ENCODE measurements at regions not wholly inside any gene's neighbourhood (a gene's known extent, or its start where the extent isn't known, plus 50 kb on each side); places are given as distances from the start of the nearest gene placed in this dataset.
"Not testable (repeated sequence)": the region's sequence is repeated elsewhere in the genome, so short reads cannot be mapped to it uniquely, and the experiment has no call there.

GRCh38 chr14:86442135-86442534, 912.2 kb downstream of the FLRT2 start:
- no peak for DNase-seq

DNA sequence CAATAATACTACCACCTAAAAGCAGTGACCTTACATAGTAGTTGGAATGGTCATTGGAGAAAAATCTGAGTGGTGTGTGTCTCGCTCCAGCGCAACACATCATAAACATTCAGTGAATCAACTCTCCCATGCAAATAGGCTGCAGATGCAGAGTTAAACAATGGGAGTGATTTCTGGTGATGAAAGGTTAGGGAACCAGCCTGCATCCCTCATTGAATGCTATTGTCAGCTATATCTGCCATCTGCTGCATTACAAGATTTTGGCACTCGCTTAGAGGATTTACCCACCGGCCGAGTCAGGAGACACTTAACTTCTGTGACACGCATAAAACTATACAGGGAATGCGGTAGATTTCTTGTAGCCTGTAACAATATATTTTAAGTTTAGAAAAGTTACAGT, 900.9 kb downstream of the FLRT2 start:
- no peak for DNase-seq

DNA sequence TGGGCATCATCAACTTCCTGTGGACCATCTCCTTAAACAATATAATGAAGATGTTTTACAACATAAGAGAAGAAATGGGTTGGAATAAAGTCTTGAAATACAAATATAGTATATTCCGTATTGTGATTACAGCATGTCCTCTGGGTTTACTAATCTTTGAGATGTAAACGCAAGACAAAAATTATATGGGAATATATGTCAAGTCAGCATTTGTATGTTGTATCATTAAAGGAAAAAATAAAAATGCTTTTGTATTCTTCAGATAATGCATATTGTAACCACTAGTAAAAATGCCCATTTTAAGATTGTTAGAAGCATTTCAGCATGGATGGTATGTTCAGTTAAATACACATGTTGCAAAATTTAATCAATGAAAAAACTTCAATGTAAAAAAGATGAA, 893.3 kb downstream of the FLRT2 start:
- no peak for DNase-seq

DNA sequence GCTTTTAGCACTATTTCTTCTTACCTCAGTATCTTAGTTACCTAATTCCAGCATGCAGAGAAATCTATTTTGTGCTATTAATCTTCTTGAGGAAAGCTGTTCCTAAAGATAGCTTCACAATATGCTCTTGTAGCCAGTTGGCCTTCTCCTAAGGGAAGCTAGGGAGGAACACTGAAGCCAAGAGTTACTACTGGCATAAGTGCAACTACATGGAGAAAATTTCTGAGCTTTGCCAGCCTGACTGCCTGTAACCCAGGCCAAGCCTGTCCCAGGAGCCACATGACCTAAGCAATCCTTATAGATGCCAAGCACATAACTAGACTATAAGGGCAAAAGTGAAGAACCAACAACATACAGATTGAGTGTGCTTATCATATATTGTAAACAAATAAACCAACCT, 890.2 kb downstream of the FLRT2 start:
- no peak for DNase-seq

- DNase-seq, result no peak
Observed at GRCh38 chr14:86414146-86414545, 884.2 kb downstream of the FLRT2 start.

DNA sequence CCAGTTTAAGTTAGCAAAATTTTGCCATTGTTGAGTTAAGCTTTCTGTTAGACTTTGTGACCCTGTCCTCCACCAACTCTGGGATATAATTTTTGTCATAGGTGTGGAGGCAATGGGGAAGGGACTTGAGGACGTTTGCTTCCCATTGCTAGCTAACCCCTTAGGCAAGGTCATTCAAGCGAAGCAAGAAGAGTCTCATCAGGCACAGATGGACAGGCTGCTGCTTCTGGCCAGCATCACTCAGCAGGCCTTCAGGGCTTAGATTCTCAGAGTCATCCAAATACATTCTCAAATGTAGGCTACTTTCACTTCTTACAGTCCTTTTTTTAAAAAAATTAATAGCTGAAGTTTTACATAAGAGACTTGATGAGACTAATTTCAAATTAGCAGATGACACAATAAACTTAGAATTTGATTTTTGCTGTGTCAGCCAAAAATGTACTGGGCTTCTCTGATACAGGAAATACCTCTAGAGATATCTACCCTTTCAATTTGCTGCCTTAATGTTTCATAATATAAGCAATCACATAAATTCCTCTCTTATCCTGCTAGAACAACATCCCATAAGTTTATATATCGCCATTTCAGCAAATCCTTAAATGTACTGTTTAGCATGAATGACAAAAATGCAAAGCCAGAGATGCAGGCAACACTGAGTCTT, 875.2 kb downstream of the FLRT2 start:
- DNase-seq, result no peak

GRCh38 chr14:86404425-86404824, 874.5 kb downstream of the FLRT2 start:
- DNase-seq, result no peak

- no peak for DNase-seq
Observed at GRCh38 chr14:86402545-86402944, 872.6 kb downstream of the FLRT2 start.

DNA sequence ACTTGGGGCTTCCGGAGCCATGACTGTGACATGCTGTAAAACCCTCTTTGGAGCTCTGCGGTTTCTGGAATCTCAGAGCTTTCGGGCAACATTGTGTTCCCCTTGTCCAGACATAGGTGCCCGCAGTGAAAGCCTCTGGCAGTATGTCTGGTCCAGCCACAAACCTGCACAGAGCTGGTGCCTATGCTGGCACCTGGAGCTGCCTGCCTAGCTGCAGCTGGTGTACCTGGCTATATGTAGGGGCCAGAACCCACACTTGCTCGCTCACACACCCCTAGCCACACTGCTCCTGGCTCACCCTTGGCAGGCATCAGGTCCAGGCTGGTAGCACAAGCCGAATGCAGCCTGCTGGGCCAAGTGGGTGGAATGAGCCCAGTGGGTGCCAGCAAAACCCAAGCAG, 861.1 kb downstream of the FLRT2 start:
- DNase-seq, result no peak

- DNase-seq, result no peak
Observed at GRCh38 chr14:86388216-86388615, 858.3 kb downstream of the FLRT2 start.

DNA sequence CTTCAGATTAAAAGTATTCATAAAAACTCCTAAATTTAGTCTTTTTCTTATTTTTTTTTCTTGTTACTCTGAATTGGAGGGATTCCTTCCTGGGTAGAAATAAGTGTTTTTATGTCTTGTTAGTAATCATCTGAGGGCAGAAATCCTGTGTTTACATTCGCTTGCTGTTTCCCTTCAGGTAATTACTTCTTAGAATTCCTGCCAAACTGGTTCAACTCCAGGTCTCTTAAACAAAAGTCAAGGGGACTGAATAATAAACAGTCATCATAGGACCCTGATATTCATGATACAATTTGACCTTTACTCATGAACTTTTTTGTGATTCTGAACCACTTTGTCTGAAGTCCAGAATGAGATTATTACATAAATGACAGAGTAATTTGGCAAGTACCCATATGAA, 843.9 kb downstream of the FLRT2 start:
- peak; percentile 18 for DNase-seq

- no peak for DNase-seq
Observed at GRCh38 chr14:86372402-86372801, 842.5 kb downstream of the FLRT2 start.

GRCh38 chr14:86364634-86365033, 834.7 kb downstream of the FLRT2 start:
- no peak for DNase-seq

DNA sequence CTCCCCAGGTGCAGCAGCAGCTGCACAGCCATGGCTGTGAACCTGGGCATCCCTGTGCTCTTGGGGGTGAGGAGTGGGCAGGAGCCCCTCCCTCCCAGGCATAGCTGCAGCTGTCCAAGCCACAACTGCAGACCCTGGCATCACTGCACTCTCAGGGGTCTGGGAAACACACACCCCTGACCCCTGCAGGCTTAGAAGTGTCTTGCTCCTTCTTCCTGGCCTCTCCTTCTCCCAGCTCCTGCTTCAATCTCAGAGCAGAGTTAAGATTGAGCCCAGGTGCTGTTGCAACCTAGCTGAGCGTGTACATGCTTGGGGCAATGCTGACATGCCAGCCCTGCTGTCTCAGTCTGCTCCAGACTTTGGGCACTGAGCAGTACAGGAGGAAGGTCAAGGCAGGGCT, 833.6 kb downstream of the FLRT2 start:
- DNase-seq, result no peak

GRCh38 chr14:86363047-86363446, 833.1 kb downstream of the FLRT2 start:
- DNase-seq, result no peak

DNA sequence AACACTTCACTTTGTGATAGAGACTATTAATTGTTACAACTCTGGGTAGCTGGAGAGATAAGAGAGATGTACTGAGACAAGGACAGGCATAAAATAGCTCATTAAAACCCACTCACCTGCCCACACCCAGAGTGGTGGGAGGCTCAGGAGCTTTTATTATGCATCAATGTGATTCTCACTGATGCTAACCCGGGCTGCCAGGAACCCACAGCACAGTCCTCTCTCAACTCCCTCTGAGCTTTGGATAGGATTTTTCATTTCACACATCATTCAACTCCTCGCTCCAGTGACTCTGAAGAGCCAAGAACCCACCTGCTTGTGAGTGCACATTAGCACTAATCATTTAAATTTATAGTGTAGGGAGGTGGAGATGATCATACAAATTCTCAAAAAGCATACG, 827.9 kb downstream of the FLRT2 start:
- peak; percentile 98 for DNase-seq

- DNase-seq, result no peak
Observed at GRCh38 chr14:86357119-86357518, 827.2 kb downstream of the FLRT2 start.

DNA sequence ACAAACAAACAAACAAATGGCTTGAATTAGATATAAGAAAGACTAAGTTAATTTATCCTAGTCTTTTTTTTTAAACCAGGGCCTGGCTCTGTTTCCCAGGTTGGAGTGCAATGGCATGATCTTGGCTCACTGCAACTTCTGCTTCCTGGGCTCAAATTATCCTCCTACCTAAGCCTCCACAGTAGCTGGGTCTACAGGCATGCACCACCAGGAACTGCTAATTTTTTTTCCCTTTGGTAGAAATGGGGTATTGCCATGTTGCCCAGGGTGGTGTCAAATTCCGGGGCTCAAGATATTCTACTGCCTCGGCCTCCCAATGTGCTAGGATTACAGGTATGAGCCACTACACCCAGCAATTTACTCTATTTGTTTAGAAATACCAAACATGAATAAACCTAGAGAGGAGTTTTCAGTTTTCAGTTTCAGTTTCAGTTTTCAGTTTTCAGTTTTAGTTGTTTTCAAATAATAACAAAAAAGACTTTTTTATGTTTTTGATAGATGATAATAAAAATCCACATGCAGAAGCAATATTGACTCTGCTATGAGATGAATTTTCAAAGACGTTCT, 817.0 kb downstream of the FLRT2 start:
- no peak for DNase-seq

DNA sequence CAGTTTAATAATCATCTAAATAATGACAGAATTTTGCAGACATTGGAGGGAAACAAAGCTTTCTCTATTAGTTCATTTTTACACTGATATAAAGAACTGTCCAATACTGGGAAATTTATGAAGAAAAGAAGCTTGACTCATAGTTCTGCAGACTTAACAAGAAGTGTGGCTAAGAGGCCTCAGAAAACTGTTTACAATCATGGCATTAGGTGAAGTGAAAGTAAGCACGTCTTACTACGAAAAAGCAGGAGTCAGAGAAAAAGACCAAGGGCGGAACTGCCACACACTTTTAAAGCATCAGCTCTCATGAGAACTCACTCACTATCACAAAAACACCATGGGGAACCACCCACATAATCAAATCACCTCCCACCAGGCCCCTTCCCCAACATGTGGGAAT, 804.4 kb downstream of the FLRT2 start:
- no peak for DNase-seq

DNA sequence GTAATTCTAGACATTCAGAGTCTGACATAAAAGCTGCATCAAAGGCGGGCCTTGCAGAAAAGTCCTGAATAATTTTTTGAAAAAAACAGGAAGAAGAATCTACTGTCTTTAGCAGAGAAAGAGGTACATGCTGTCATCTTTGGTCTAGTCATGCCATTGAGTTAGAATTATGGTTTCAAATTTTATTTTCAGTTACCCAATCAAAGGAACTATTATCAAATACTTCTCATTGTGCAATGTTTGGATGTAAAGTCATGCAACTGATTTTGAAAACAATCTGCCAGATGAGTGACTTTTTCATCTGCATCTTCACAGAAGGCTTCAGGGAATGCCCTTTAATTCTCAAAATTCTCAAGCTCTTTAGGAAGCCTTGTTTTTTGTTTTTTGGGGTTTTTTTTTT, 803.5 kb downstream of the FLRT2 start:
- no peak for DNase-seq

- no peak for DNase-seq
Observed at GRCh38 chr14:86331341-86331740, 801.4 kb downstream of the FLRT2 start.

GRCh38 chr14:86321151-86321550, 791.2 kb downstream of the FLRT2 start:
- DNase-seq, result no peak

DNA sequence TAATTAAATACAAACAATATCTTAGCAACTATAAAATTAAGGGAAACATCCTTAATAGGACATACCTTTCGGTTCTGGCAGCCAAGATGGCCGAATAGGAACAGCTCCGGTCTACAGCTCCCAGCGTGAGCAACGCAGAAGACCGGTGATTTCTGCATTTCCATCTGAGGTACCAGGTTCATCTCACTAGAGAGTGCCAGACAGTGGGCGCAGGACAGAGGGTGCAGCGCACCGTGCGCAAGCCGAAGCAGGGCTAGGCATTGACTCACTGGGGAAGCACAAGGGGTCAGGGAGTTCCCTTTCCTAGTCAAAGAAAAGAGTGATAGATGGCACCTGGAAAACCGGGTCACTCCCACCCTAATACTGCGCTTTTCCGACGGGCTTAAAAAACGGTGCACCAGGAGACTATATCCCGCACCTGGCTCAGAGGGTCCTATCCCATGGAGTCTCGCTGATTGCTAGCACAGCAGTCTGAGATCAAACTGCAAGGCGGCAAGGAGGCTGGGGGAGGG, 782.3 kb downstream of the FLRT2 start:
- DNase-seq, result not testable (repeated sequence)

DNA sequence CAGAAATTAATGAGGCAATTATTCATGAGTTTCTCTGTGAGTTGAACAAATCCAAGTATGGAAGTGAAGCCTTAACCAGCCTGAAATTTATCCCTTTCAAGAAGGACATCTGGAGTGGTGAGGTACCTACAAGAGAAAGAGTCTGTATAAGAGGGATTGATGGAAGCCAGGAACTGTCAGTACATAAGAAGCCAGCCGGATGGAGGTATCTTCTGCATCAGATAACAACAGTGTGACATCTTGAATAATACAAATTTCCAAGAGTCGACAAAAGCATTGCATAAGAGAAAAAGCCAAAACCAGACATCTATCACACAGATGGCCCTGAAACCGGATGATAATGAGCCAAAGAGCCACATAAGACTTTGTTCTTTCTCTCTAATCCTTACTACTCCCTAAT, 781.2 kb downstream of the FLRT2 start:
- DNase-seq, result no peak

DNA sequence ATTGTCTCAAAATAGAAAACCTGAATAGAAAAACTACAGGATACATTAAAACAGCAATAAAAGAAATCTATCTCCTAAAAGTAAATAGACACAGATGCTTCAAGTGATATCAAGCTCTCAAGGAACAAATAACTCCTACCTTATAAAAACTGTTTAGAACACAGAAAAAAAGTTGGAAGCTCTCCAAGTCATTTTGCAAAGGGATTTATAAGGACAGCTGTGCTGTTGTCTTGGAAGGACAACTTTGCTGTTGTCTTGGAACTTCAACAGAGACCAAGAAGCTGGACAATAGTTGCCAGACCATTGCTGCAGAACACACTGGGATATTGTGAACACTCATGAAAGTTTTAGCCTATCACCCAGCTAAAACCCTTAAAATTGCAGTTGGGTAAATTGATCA, 780.7 kb downstream of the FLRT2 start:
- DNase-seq, result peak; percentile 20

All from DMS79 (cell line).